H1 (cell line): ENCODE measurements at regions not wholly inside any gene's neighbourhood (a gene's known extent, or its start where the extent isn't known, plus 50 kb on each side); places are given as distances from the start of the nearest gene placed in this dataset.
A peak's percentile ranks its signal among the peaks of the same experiment; 100 is the strongest.

Experiments used
- CTCF ChIA-PET: fragments of 300-600 bp; sonication (Branson Sonifier 250); formaldehyde crosslinking; loops from one replicate; lab custom pipeline; 2021; ENCODE audit not compliant: partially characterized antibody; lab: Charles Lee
- POLR2A ChIA-PET: fragments of 300-600 bp; sonication (Branson Sonifier 250); formaldehyde crosslinking; loops from one replicate; lab custom pipeline; 2021; ENCODE audit warnings: inconsistent platforms; ENCODE audit not compliant: partially characterized antibody; lab: Charles Lee
- DNase-seq, 2 experiments: peaks; one replicate each; pipeline versions ENCODE4 v3.0.0 to v3.0.0-alpha.2; 2010 to 2022; ENCODE audit warnings: low spot score in 2 of 2, low read depth in 1 of 2, mixed read lengths in 1 of 2
- FAIRE-seq: peaks from 2 replicates; lab custom pipeline; 2011; peaks lifted over from hg19 to GRCh38; lab: Jason Lieb, UNC
- H2AFZ ChIP-seq: 2 replicates; pipeline ENCODE4 v1.8.1; 2012; ENCODE audit warnings: low read length, inconsistent platforms
- H2AK5ac ChIP-seq: 2 replicates; pipeline ENCODE4 v1.6.1; 2013; ENCODE audit warnings: low read depth, low read length
- H2BK120ac ChIP-seq: replicated peaks from 2 replicates; pipeline ENCODE3; 2013; ENCODE audit warnings: low read depth, low read length, inconsistent platforms
- H2BK12ac ChIP-seq: 2 replicates; pipeline ENCODE4 v1.6.1; 2013; ENCODE audit warnings: low read depth, low read length
- H2BK15ac ChIP-seq: 2 replicates; pipeline ENCODE4 v1.6.1; 2013; ENCODE audit warnings: low read length
- H2BK20ac ChIP-seq: 2 replicates; pipeline ENCODE4 v1.6.1; 2013; ENCODE audit warnings: low read length
- H2BK5ac ChIP-seq: 2 replicates; pipeline ENCODE4 v1.6.1; 2013; ENCODE audit warnings: low read depth, low read length
- H3K14ac ChIP-seq: 2 replicates; pipeline ENCODE4 v1.6.1; 2013; ENCODE audit warnings: inconsistent platforms; ENCODE audit not compliant: insufficient read length
- H3K18ac ChIP-seq: 2 replicates; pipeline ENCODE4 v1.6.1; 2013; ENCODE audit warnings: low read length; ENCODE audit errors: extremely low read depth
- H3K23ac ChIP-seq: 2 replicates; pipeline ENCODE4 v1.6.1; 2013; ENCODE audit warnings: inconsistent platforms; ENCODE audit not compliant: insufficient read length
- H3K23me2 ChIP-seq: 2 replicates; pipeline ENCODE4 v1.6.1; 2013; ENCODE audit warnings: low read depth, low read length
- H3K27ac ChIP-seq: 2 replicates; pipeline ENCODE4 v1.6.1; 2011; ENCODE audit warnings: low read depth, low read length, inconsistent platforms
- H3K27me3 ChIP-seq, 4 experiments: replicated peaks in 1 of 4; 1 replicate in 1 of 4; 2 replicates in 3 of 4; pipeline versions ENCODE4 v1.6.1 to v1.8.1; 2011 to 2013; ENCODE audit warnings: low read length in 3 of 4, mild to moderate bottlenecking in 3 of 4, inconsistent platforms in 2 of 4, mixed read lengths in 2 of 4, moderate library complexity in 1 of 4; ENCODE audit not compliant: control insufficient read depth in 3 of 4, insufficient read depth in 3 of 4; ENCODE audit errors: extremely low read depth in 1 of 4
- H3K36me3 ChIP-seq, 4 experiments: 2 replicates each; pipeline versions ENCODE4 v1.6.1 to v1.8.1; 2011 to 2013; ENCODE audit warnings: mild to moderate bottlenecking in 4 of 4, low read length in 3 of 4, moderate library complexity in 2 of 4, control low read depth in 1 of 4, inconsistent platforms in 1 of 4; ENCODE audit not compliant: insufficient read depth in 4 of 4, control insufficient read depth in 2 of 4
- H3K4ac ChIP-seq: replicated peaks from 2 replicates; pipeline ENCODE3; 2013; ENCODE audit warnings: low read length, low read depth, mixed read lengths, inconsistent platforms; ENCODE audit not compliant: insufficient read length
- H3K4me1 ChIP-seq, 4 experiments: replicated peaks in 1 of 4; 1 replicate in 1 of 4; 2 replicates in 3 of 4; pipeline versions ENCODE4 v1.6.1 to v1.8.1; 2011 to 2013; ENCODE audit warnings: low read length in 3 of 4, inconsistent platforms in 2 of 4, mixed read lengths in 1 of 4; ENCODE audit not compliant: insufficient read depth in 4 of 4, control insufficient read depth in 3 of 4
- H3K4me2 ChIP-seq, 2 experiments: 2 replicates each; pipeline versions ENCODE4 v1.6.1 to v1.8.1; 2011 to 2013; ENCODE audit warnings: low read depth in 2 of 2, low read length in 2 of 2, control low read depth in 1 of 2, inconsistent platforms in 1 of 2, mild to moderate bottlenecking in 1 of 2; ENCODE audit not compliant: insufficient read depth in 1 of 2
- H3K4me3 ChIP-seq, 4 experiments: fragments of 200-600, 300-600 bp in 1 of 4; sonication (generic), shearing (Covaris generic), sonication (Bioruptor Twin) in 1 of 4; 2 replicates each; pipeline versions ENCODE4 v1.5.1 to v1.8.1; 2011 to 2016; ENCODE audit warnings: low read length in 4 of 4, low read depth in 3 of 4, control low read depth in 2 of 4, inconsistent platforms in 2 of 4, mild to moderate bottlenecking in 2 of 4, mixed read lengths in 1 of 4, moderate library complexity in 1 of 4; ENCODE audit not compliant: insufficient read depth in 2 of 4; ENCODE audit errors: extremely low read depth in 1 of 4
- H3K56ac ChIP-seq: replicated peaks from 2 replicates; pipeline ENCODE3; 2013; ENCODE audit warnings: low read depth, mild to moderate bottlenecking, mixed read lengths, low read length, inconsistent platforms; ENCODE audit not compliant: insufficient read length
- H3K79me1 ChIP-seq: 2 replicates; pipeline ENCODE4 v1.6.1; 2013; ENCODE audit warnings: low read depth, low read length, control low read depth
- H3K79me2 ChIP-seq, 2 experiments: 2 replicates each; pipeline versions ENCODE4 v1.6.1 to v1.8.1; 2012 to 2013; ENCODE audit warnings: low read length in 2 of 2, mild to moderate bottlenecking in 2 of 2, inconsistent platforms in 1 of 2; ENCODE audit not compliant: insufficient read depth in 2 of 2, control insufficient read depth in 1 of 2
- H3K9ac ChIP-seq, 4 experiments: replicated peaks in 1 of 4; 1 replicate in 1 of 4; 2 replicates in 3 of 4; pipeline versions ENCODE4 v1.6.1 to v1.8.1; 2011 to 2013; ENCODE audit warnings: low read depth in 3 of 4, low read length in 3 of 4, control low read depth in 2 of 4, mild to moderate bottlenecking in 2 of 4, moderate library complexity in 2 of 4, inconsistent platforms in 1 of 4; ENCODE audit errors: extremely low read depth in 1 of 4
- H3K9me3 ChIP-seq, 2 experiments: 2 replicates each; pipeline versions ENCODE4 v1.6.1 to v1.8.1; 2012 to 2013; ENCODE audit warnings: mild to moderate bottlenecking in 2 of 2, moderate library complexity in 2 of 2, control low read depth in 1 of 2, inconsistent platforms in 1 of 2, low read depth in 1 of 2, low read length in 1 of 2, mixed read lengths in 1 of 2; ENCODE audit not compliant: insufficient read depth in 2 of 2
- H4K20me1 ChIP-seq, 2 experiments: replicated peaks in 1 of 2; 2 replicates each; pipeline versions ENCODE3 to v1.8.1; 2011 to 2013; ENCODE audit warnings: inconsistent platforms in 2 of 2, low read length in 2 of 2, mild to moderate bottlenecking in 1 of 2; ENCODE audit not compliant: insufficient read depth in 2 of 2, control insufficient read depth in 1 of 2
- H4K5ac ChIP-seq: 2 replicates; pipeline ENCODE4 v1.6.1; 2013; ENCODE audit warnings: low read length, low read depth, mixed read lengths, inconsistent platforms; ENCODE audit not compliant: insufficient read length
- H4K8ac ChIP-seq: 2 replicates; pipeline ENCODE4 v1.8.0; 2013; ENCODE audit warnings: mild to moderate bottlenecking, moderate library complexity, low read length, inconsistent platforms; ENCODE audit not compliant: insufficient read depth; ENCODE audit errors: extremely low read depth
- H4K91ac ChIP-seq: replicated peaks from 2 replicates; pipeline ENCODE3; 2013; ENCODE audit warnings: low read length, mixed read lengths, inconsistent platforms; ENCODE audit not compliant: insufficient read length
- BCL11A ChIP-seq, 2 experiments: IDR thresholded peaks; one replicate each; pipeline ENCODE4 v1.6.1; 2011; ENCODE audit warnings: low read depth in 2 of 2, low read length in 2 of 2, mild to moderate bottlenecking in 2 of 2
- CBX8 ChIP-seq: fragments of 300-800, 300-1000 bp; sonication (generic); IDR thresholded peaks from 2 replicates; pipeline ENCODE4 v1.7.1; 2016; ENCODE audit warnings: low read depth, low read length, borderline replicate concordance
- CHD2 ChIP-seq: IDR thresholded peaks from 2 replicates; pipeline ENCODE4 v1.6.1; 2012; ENCODE audit warnings: low read length, improper control_type of control experiment
- CTBP2 ChIP-seq: IDR thresholded peaks from 2 replicates; pipeline ENCODE4 v1.7.0; 2011; ENCODE audit warnings: borderline replicate concordance, mild to moderate bottlenecking, moderate library complexity, mixed read lengths, low read length; ENCODE audit not compliant: insufficient read depth, insufficient read length
- E2F6 ChIP-seq: IDR thresholded peaks from 2 replicates; pipeline ENCODE4 v1.6.1; 2012; ENCODE audit warnings: inconsistent platforms
- KDM1A ChIP-seq: fragments of 200-600, 300-600 bp; sonication (generic); IDR thresholded peaks from 2 replicates; pipeline ENCODE4 v1.7.1; 2016; ENCODE audit warnings: mild to moderate bottlenecking, low read length, borderline replicate concordance
- SRF ChIP-seq: IDR thresholded peaks from 2 replicates; pipeline ENCODE4 v1.6.1; 2011; ENCODE audit warnings: mild to moderate bottlenecking, low read depth, low read length, moderate library complexity
- SUZ12 ChIP-seq: fragments of 200-600 bp; sonication (generic); IDR thresholded peaks from 2 replicates; pipeline ENCODE4 v1.6.1; 2012; ENCODE audit warnings: mild to moderate bottlenecking, inconsistent platforms, low read length, moderate library complexity, mixed read lengths
- TBP ChIP-seq: IDR thresholded peaks from 2 replicates; pipeline ENCODE4 v1.6.1; 2011; ENCODE audit warnings: low read depth, low read length, improper control_type of control experiment
- WGBS, 2 experiments: shearing (Covaris generic) in 1 of 2; methylation state at CpG; one replicate each; pipeline versions ENCODE4 v1.1.6 to v1.1.7; 2013 to 2015; ENCODE audit warnings: low lambda C conversion rate in 2 of 2, mixed read lengths in 2 of 2, inconsistent platforms in 1 of 2, low coverage in 1 of 2, missing lambda C conversion rate in 1 of 2; ENCODE audit not compliant: insufficient replicate concordance in 2 of 2, insufficient coverage in 1 of 2, insufficient read length in 1 of 2; ENCODE audit errors: extremely low coverage in 1 of 2, missing lambda C conversion rate in 1 of 2; 5-methylcytosine and 5-hydroxymethylcytosine counted together
- TF ChIP-seq, protein P1 (sequence below): IDR thresholded peaks from 2 replicates; pipeline ENCODE4 v1.6.1; 2012; ENCODE audit warnings: low read length, inconsistent platforms

DNA sequence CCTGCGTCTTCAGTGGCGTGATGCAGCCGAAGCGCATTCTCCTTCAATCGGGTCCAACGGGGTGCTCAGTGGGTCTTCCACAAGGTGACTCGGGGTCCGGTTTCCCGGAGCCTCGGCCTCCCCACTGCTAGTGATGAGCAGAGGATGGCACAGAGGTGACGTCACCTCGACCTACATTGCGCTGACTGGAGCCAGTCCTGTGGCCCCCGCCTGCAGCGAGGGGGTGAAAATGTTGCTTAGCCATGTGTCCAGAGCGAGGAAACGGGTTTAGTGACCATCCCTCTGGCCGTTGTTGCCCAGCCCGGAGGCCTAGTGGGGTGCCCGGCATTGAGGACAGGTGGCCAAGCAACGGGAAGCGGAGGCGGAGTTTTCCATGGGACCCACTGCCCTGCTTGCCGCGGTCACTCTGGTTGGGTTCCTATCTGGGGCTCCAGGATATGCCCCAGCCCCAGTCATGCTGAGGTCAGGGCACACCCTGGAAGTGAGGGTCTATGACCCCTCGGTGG is 190.6 kb upstream of the CIBAR2 start:
- Histone ChIP-seq H3K36me3 (no peaks in the 10 kb centered on the region), H2AFZ (no peak overlapping the region), H3K23me2 (0 out of 2 replicates have a peak, but pooled peaks cover 1% of the 10 kb centered on the region), H3K9me3 (no peaks in the 10 kb centered on the region; a peak in 1 of 4 replicates), H3K4me3 (peak overlapping the region in 2 of 4 experiments; percentile 14 to 45; a peak in 2 of 8 replicates), H2BK15ac (no peak overlapping the region; the same call in 1 of the 2 replicates), H2BK5ac (no peak overlapping the region), H2BK12ac (0 out of 2 replicates have a peak overlapping the region, but pooled peaks have one; percentile 50), H3K27me3 (no peaks in the 10 kb centered on the region), H3K4me2 (peak overlapping the region in 1 of 2 experiments; percentile 63; a peak in 3 of 4 replicates), H4K91ac (peak overlapping the region; percentile 61), H3K79me2 (no peaks in the 10 kb centered on the region), H3K18ac (no peak overlapping the region), H2BK20ac (no peak overlapping the region), H3K27ac (no peak overlapping the region), H3K23ac (no peak overlapping the region), H3K4ac (no peak overlapping the region), H3K56ac (no peak overlapping the region), H3K79me1 (no peaks in the 10 kb centered on the region), H3K9ac (no peak overlapping the region), H2BK120ac (no peak overlapping the region), H4K8ac (no peak overlapping the region), H3K4me1 (peaks cover 0 to 9% (median 8%) of the 10 kb centered on the region in 4 experiments; a peak in 5 of 7 replicates), H4K5ac (no peak overlapping the region), H2AK5ac (no peak overlapping the region), H3K14ac (no peak overlapping the region), H4K20me1 (peaks cover 0 to 8% of the 10 kb centered on the region in 2 experiments)
- DNase-seq = no peak
- POLR2A ChIA-PET = no interaction called here
- CTCF ChIA-PET = interaction anchor here (0.8 to 3.8 kb wide), 15 partner anchors 10 to 188 kb away, joined by 3 to 22 read pairs (median 4); no protein-coding TSS in a partner anchor
- FAIRE-seq = no peak
- TF ChIP-seq CBX8 = no peak
- no peak for TF ChIP-seq CHD2
- no peak for TF ChIP-seq CTBP2
- no peak for TF ChIP-seq BCL11A (IDR thresholded peaks at IDR 0.05; ENCODE audit: low read depth in 2 of 2, low read length in 2 of 2)
- TF ChIP-seq SRF = no peak
- no peak for TF ChIP-seq KDM1A
- no peak for TF ChIP-seq TBP
- TF ChIP-seq, protein P1, sequence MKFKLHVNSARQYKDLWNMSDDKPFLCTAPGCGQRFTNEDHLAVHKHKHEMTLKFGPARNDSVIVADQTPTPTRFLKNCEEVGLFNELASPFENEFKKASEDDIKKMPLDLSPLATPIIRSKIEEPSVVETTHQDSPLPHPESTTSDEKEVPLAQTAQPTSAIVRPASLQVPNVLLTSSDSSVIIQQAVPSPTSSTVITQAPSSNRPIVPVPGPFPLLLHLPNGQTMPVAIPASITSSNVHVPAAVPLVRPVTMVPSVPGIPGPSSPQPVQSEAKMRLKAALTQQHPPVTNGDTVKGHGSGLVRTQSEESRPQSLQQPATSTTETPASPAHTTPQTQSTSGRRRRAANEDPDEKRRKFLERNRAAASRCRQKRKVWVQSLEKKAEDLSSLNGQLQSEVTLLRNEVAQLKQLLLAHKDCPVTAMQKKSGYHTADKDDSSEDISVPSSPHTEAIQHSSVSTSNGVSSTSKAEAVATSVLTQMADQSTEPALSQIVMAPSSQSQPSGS = no peak
- no peak for TF ChIP-seq E2F6
- TF ChIP-seq SUZ12 = no peak
- 69% methylated on average over 21 of the region's 26 CpGs; no CpG with 5 or more reads in 1 of the 2 experiments for WGBS, 2 experiments
